ENCODE measurements at regions not wholly inside any gene's neighbourhood (a gene's known extent, or its start where the extent isn't known, plus 50 kb on each side); places are given as distances from the start of the nearest gene placed in this dataset.

DNA sequence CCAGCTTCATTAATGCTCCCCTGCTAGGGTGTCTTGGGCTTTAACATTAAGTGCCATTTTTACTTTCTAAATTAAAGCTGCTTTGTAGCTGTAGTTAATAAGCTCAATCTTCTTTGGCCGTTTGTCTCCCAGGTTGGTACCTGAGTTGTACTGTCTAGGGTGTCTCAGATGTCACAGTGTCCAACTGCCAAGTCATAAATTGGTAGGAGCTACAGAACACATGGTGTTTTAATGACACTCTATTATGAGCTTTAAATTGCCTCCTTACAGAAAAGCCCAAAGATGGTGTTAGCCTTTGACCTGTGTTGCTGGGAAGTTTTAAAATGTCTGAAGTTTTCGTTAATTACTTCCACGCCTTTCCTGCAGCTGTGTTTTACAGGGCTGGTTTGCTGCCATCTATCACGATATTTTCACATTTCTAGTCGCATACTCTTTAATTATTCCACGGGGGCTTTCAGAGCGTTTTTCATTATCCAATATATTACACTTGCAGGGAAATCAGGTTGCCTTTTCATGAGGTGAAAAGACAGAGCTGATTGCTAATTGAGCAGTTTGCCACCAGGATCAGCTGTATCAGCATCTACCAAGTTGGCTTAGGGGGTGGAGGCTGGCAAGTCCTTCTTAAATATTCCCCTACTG is 247.8 kb upstream of the PLPP4 start:
- H3K27me3 ChIP-seq (ENCODE audit: insufficient read depth) = no peaks in the 10 kb centered on the region
- H3K4me2 ChIP-seq = no peak overlapping the region
- no peaks in the 10 kb centered on the region; a peak in 1 of 4 replicates for H3K4me1 ChIP-seq (ENCODE audit: control insufficient read depth in 1 of 2, insufficient read depth in 2 of 2, low read depth in 1 of 2, low read length in 1 of 2)
- H4K20me1 ChIP-seq (ENCODE audit: insufficient read depth) = no peaks in the 10 kb centered on the region
- ChIA-PET POLR2A (no interaction called here), CTCF (no interaction called here)
- no peak overlapping the region for H2AFZ ChIP-seq (ENCODE audit: low read depth)
- no peaks in the 10 kb centered on the region for H3K9me3 ChIP-seq
- no peaks in the 10 kb centered on the region for H3K9me2 ChIP-seq
- H3K4me3 ChIP-seq (ENCODE audit: low read depth in 2 of 2, low read length in 1 of 2) = no peak overlapping the region
- 49% methylated on average over 7 of the region's 7 CpGs for WGBS (ENCODE audit: low lambda C conversion rate)
- no peak overlapping the region for H3K27ac ChIP-seq (ENCODE audit: low read depth in 2 of 2, low read length in 1 of 2)
- no peaks in the 10 kb centered on the region for H3F3A ChIP-seq (replicated peaks; ENCODE audit: insufficient read depth)
- no peaks in the 10 kb centered on the region for H3K79me2 ChIP-seq (ENCODE audit: insufficient read depth)
- no peak for TF ChIP-seq GABPA (IDR thresholded peaks at IDR 0.05; ENCODE audit: low read depth)
- no peak for TF ChIP-seq EP300 (IDR thresholded peaks at IDR 0.05; ENCODE audit: borderline replicate concordance in 1 of 2, low read depth in 1 of 2, low read length in 1 of 2)
- TF ChIP-seq TEAD4 (IDR thresholded peaks at IDR 0.05; ENCODE audit: borderline replicate concordance, insufficient read depth) = no peak
- TF ChIP-seq POLR2AphosphoS5 (IDR thresholded peaks at IDR 0.05; ENCODE audit: low read depth, low read length) = no peak
- no peak for TF ChIP-seq FOSL2 (IDR thresholded peaks at IDR 0.05; ENCODE audit: borderline replicate concordance, low read depth)
- no peak for TF ChIP-seq YY1 (IDR thresholded peaks at IDR 0.05; ENCODE audit: low read depth)
- no peak for TF ChIP-seq RXRA (IDR thresholded peaks at IDR 0.05; ENCODE audit: borderline replicate concordance, low read depth)
- no peak for TF ChIP-seq RAD21 (IDR thresholded peaks at IDR 0.05; ENCODE audit: low read length)
- TF ChIP-seq GATA2 (CRISPR knock-in tag; IDR thresholded peaks at IDR 0.05) = no peak
- TF ChIP-seq FOXJ3 (CRISPR knock-in tag; IDR thresholded peaks at IDR 0.05) = no peak
- no peak for TF ChIP-seq SMC3 (IDR thresholded peaks at IDR 0.05; ENCODE audit: low read depth, low read length)
- TF ChIP-seq, protein P1, sequence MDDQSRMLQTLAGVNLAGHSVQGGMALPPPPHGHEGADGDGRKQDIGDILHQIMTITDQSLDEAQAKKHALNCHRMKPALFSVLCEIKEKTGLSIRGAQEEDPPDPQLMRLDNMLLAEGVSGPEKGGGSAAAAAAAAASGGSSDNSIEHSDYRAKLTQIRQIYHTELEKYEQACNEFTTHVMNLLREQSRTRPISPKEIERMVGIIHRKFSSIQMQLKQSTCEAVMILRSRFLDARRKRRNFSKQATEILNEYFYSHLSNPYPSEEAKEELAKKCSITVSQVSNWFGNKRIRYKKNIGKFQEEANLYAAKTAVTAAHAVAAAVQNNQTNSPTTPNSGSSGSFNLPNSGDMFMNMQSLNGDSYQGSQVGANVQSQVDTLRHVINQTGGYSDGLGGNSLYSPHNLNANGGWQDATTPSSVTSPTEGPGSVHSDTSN (IDR thresholded peaks at IDR 0.05) = no peak
- TF ChIP-seq, protein P2, sequence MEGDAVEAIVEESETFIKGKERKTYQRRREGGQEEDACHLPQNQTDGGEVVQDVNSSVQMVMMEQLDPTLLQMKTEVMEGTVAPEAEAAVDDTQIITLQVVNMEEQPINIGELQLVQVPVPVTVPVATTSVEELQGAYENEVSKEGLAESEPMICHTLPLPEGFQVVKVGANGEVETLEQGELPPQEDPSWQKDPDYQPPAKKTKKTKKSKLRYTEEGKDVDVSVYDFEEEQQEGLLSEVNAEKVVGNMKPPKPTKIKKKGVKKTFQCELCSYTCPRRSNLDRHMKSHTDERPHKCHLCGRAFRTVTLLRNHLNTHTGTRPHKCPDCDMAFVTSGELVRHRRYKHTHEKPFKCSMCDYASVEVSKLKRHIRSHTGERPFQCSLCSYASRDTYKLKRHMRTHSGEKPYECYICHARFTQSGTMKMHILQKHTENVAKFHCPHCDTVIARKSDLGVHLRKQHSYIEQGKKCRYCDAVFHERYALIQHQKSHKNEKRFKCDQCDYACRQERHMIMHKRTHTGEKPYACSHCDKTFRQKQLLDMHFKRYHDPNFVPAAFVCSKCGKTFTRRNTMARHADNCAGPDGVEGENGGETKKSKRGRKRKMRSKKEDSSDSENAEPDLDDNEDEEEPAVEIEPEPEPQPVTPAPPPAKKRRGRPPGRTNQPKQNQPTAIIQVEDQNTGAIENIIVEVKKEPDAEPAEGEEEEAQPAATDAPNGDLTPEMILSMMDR (IDR thresholded peaks at IDR 0.05) = no peak
- no peak for TF ChIP-seq TAF1 (IDR thresholded peaks at IDR 0.05; ENCODE audit: borderline replicate concordance, low read depth, low read length)
- TF ChIP-seq, protein P3, sequence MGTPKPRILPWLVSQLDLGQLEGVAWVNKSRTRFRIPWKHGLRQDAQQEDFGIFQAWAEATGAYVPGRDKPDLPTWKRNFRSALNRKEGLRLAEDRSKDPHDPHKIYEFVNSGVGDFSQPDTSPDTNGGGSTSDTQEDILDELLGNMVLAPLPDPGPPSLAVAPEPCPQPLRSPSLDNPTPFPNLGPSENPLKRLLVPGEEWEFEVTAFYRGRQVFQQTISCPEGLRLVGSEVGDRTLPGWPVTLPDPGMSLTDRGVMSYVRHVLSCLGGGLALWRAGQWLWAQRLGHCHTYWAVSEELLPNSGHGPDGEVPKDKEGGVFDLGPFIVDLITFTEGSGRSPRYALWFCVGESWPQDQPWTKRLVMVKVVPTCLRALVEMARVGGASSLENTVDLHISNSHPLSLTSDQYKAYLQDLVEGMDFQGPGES (IDR thresholded peaks at IDR 0.05; ENCODE audit: low read depth, low read length) = no peak
- TF ChIP-seq, protein P4, sequence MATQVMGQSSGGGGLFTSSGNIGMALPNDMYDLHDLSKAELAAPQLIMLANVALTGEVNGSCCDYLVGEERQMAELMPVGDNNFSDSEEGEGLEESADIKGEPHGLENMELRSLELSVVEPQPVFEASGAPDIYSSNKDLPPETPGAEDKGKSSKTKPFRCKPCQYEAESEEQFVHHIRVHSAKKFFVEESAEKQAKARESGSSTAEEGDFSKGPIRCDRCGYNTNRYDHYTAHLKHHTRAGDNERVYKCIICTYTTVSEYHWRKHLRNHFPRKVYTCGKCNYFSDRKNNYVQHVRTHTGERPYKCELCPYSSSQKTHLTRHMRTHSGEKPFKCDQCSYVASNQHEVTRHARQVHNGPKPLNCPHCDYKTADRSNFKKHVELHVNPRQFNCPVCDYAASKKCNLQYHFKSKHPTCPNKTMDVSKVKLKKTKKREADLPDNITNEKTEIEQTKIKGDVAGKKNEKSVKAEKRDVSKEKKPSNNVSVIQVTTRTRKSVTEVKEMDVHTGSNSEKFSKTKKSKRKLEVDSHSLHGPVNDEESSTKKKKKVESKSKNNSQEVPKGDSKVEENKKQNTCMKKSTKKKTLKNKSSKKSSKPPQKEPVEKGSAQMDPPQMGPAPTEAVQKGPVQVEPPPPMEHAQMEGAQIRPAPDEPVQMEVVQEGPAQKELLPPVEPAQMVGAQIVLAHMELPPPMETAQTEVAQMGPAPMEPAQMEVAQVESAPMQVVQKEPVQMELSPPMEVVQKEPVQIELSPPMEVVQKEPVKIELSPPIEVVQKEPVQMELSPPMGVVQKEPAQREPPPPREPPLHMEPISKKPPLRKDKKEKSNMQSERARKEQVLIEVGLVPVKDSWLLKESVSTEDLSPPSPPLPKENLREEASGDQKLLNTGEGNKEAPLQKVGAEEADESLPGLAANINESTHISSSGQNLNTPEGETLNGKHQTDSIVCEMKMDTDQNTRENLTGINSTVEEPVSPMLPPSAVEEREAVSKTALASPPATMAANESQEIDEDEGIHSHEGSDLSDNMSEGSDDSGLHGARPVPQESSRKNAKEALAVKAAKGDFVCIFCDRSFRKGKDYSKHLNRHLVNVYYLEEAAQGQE (IDR thresholded peaks at IDR 0.05; ENCODE audit: low read depth, low read length) = no peak
- no peak for TF ChIP-seq RFX5 (IDR thresholded peaks at IDR 0.05; ENCODE audit: low read length)
- no peak for TF ChIP-seq MEF2A (IDR thresholded peaks at IDR 0.05; ENCODE audit: borderline replicate concordance, low read depth)
- TF ChIP-seq, protein P5, sequence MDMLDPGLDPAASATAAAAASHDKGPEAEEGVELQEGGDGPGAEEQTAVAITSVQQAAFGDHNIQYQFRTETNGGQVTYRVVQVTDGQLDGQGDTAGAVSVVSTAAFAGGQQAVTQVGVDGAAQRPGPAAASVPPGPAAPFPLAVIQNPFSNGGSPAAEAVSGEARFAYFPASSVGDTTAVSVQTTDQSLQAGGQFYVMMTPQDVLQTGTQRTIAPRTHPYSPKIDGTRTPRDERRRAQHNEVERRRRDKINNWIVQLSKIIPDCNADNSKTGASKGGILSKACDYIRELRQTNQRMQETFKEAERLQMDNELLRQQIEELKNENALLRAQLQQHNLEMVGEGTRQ (IDR thresholded peaks at IDR 0.05; ENCODE audit: borderline replicate concordance, low read depth, low read length) = no peak
- DNase-seq = no peak
- no peaks in the 10 kb centered on the region for H3K36me3 ChIP-seq (replicated peaks in 1 of 2; ENCODE audit: control insufficient read depth in 1 of 2, insufficient read depth in 2 of 2, low read length in 1 of 2)
- H3K9ac ChIP-seq = no peak overlapping the region
